HG03175 (cell line): ENCODE measurements at regions not wholly inside any gene's neighbourhood (a gene's known extent, or its start where the extent isn't known, plus 50 kb on each side); places are given as distances from the start of the nearest gene placed in this dataset.

Experiments used
- ATAC-seq: cut with Tn5 transposase; IDR thresholded peaks from one replicate; pipeline ENCODE4 v1.9.1; 2021; ENCODE audit warnings: mild to moderate bottlenecking, moderate library complexity; ENCODE audit not compliant: unreplicated experiment

DNA sequence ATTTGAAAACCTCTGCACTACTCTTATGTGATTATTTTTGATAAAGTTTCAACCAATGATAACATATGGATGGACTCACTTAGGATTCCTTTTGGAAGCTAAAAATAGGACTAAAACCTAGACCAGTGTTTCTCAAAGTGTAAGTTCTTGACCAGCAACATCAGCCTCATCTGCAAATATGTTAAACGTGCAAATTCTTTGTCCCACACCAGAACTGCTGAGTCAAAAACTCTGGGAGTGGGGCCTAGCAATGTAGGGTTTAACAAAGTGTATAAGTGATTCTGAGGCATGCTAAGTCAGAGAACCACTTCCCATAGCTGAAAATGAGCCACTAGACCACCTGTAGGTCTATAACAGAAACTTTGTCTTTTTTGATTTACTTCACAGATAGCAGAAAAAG, 1247.2 kb upstream of the PIK3C3 start:
- no peak for ATAC-seq

DNA sequence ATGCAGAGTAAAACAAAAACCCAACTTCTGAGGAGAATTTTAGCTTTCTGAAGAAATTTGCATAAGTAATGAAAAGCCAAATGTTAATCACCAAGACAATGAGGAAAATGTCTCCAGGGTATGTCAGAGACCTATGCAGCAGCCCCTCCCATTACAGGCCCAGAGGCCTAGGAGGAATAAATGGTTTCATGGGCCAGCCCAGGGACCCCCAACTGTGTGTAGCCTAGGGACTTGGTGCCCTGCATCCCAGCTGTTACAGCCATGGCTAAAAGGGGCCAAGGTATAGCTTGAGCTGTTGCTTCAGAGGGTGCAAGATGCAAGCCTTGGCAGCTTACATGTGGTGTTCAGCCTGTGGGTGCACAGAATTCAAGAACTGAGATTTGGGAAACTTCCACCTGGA, 1256.9 kb upstream of the PIK3C3 start:
- ATAC-seq, result no peak

DNA sequence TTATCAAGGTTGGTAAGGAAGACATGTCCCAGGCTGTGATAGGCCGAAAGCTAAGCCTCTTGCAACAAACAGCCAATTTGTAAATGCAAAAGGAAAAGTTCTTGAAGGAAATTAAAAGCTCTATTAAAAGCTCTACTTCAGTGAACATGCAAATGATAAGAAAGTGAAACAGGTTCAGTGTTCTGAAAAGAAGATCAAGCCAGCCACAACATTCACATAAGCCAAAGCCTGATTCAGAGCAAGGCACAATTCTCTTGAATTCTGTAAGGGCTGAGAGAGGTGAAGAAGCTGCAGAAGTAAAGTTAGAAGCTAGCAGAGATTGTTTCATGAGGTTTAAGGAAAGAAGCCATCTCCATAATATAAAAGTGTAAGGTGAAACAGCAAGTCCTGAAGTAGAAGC, 1259.5 kb upstream of the PIK3C3 start:
- ATAC-seq, result no peak

DNA sequence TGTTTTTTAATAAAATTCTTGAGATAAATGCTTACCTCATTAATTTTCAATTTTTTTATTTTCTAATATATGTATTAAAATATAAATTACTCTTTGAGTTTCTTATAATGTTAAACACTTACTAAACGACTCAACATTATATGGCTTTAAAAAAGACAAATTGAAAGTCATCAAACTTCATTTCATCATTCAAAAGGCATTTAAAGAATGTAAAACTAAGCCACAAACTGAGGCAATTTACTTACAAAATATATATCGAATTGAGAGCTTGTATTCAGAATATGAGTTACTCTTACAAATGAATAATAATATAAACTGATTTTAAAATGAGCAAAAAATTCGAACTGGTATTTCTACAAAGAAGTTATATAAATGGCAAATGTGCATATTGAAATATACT, 1262.2 kb upstream of the PIK3C3 start:
- no peak for ATAC-seq

DNA sequence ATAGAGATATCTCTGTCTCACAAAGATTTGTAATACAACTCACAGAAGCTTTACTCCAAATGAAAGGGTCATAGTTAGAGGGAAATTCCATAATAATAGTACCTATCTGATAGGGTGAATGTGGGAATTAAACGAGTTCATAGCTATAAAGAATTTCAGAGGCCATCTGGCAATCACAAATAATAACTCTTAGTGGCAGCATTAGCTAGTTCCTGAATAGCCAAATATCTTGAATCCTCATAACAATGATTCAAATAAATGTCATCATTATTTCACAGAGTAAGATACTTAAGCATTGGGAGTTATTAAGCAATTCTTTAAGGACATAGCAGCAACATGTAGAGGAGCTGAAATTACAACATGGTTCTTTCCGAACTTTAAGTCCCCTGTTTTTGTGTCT, 1265.0 kb upstream of the PIK3C3 start:
- no peak for ATAC-seq

DNA sequence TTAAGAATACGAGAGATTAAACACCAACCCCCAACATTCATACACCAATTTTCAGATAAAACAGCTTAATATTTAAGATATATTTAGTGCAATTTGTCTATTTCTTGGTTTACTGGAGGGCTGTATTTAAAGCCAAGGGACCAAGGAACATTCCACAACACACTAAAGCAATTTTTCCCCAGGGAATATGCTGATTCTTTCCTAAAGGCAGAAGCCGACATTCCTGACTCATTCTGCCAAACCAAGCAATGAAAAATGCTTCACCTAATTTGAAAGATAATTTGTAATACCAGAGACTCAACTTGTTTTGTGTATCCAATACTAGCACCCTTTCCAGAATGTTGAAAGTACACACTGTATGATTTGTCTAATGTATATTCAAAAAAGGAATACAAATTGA, 1267.6 kb upstream of the PIK3C3 start:
- ATAC-seq, result no peak

DNA sequence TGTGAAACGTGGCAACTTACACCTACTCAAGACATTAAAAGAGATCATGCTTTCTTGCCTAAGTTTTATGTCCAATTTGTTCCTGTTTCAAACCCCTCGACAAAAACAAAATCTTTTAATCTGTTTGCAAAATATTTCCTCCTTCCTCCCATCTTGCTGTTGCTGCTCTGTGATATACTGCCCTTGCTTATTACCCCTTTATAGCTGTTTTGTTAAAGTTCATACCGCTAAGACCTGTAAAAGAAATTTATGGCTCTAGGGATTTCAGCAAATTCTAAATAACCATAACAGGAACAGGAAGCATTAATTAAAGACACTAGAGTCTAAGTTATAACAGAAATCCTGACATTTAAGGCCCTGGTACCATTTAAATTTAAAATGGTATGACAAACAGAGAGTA, 1268.2 kb upstream of the PIK3C3 start:
- no peak for ATAC-seq

DNA sequence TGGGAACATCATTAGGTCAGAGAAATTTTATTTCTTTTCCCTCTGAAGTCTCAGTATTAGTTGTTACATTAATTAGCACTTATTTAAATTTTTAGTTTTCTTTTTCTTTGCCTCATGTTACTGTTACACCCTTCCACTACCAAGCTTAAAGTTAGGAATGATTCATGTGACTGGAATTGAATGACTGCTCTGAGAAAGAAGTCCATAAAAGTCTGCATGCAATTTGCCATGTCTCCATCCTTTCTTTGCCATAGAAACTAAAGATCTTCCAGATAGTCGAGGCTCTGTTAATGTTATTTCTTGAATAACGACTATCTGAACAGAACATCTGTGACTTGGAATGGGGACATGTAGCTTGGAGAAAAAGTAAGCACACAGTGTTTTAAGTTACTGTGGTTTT, 1269.8 kb upstream of the PIK3C3 start:
- no peak for ATAC-seq

DNA sequence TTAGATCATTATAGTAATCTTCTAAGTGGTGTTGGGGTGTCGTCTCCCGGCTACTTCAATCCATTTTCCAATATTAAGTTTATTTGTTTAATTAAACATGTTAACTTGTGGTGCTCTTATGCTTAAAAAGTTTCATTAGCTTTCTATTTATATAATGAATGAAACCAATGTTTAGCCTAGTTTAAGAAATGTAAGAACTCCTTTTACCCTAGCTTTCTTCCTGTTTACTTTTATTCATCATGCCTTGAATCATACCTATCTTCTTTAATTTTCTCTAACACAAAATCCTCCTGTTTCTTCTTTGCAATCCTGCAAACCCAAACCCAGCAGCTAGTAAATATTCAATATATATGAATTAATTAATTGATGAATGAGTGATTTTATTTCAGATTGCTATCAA, 1276.7 kb upstream of the PIK3C3 start:
- ATAC-seq, result no peak

DNA sequence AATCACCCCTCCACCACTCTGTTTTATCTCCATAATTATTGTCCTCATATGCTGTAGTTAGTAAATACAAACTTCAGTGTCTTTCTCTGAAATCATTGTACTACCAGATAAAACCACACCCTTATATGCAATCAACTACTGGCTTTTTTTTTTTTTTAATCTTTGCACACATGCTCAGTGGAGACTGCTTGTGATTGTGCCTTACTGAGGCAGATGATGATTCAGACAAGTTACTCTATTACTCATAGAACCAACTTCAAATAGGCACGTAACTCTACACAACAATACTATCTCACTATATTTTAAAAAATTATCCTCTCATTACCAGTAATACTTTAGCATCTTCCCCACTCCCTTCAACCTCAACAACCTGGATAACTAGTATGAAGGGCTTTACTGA, 1278.4 kb upstream of the PIK3C3 start:
- no peak for ATAC-seq

DNA sequence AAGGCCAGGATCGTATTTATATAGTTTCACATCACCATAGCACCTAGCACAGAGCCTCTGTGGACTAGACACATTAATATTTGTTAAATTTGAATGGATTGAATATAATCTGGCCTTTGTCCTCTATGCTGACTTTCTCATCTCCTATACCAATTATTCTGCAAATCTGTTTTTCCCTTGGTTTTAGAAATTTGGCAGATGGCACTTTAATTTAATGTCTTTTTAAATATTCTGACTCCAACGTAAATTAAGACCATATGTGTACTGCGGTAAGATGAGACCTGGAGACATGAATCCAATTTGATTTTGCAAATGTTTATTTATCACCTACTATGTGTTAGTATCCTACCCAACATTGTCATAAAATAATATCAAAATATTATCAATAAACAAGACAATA, 1281.9 kb upstream of the PIK3C3 start:
- no peak for ATAC-seq

DNA sequence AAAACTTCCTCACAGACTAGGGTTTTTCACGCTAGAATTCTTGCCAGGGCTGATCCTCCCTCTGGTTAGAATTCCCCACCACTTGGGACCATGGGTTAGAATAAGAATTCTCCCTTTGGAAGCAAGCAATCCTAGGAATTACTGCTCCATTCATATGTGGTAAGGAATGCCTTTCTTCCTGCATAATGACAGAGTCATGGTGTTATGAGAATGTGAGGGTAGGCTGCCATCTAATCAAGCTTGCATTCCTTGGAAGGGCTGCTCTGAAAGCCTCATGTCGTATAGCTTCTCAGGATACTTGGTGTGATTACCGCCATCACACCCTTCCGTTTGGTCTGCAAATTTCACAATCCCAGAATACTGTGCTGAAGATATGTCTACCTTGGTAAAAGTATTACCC, 1282.4 kb upstream of the PIK3C3 start:
- ATAC-seq, result no peak

DNA sequence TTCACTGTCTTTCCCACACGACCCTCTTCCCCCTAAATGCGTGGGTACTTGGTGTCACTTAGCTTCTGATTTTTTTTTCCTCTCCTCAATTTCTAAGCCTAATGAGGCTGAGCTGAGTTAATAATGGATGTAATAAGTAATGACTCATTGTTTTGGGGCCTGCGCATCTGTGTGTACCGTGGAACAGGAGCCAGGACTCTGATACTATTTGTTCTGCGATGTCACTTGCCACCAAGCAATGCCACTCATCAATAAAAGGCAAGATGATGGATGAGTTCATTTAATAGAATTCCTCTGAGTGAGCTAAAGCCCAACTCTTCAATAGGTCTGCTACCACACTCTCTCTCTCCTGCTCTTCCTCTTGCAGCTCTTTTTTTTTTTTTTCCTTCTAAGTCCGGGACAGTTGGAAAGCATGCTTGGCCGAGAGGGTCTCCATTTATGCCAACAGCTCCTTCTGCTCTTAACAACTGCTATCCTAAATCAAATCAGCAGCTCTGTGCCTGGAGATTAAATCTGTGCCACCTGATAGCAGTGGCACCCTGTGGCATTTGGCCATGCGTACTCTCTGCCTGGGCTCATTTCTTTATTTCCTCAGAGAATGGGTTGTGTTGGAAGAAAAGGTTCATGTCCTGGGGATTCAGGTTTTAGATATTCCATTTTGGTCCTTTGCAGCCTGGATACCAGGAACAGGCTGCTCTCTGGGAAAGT, 1284.2 kb upstream of the PIK3C3 start:
- no peak for ATAC-seq

DNA sequence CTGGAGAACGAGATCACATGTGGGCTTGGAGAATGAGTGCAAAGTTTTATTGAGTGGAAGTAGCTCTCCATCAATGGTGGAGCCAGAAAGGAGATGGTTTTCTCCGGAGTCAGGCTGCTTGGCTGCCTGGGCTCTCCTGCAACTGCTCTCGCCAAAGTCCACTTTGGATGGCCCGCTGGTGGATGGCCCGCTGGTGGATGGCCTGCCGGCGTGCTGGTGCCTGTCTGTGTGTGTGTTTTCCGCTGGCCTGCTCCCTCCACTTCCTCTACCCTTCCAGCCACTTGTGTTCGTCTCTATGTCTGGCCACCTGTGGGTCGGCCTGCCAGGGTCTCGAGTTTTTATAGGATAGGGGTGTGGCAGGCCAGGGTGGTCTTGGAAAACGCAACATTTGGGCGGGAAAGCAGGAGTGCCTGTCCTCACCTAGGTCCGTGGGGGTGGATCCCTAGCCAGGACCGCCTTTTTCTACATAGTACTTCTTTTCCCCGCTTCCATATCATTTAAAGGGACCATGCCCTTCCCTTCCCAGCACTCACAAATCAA, 1292.1 kb upstream of the PIK3C3 start:
- ATAC-seq, result no peak

DNA sequence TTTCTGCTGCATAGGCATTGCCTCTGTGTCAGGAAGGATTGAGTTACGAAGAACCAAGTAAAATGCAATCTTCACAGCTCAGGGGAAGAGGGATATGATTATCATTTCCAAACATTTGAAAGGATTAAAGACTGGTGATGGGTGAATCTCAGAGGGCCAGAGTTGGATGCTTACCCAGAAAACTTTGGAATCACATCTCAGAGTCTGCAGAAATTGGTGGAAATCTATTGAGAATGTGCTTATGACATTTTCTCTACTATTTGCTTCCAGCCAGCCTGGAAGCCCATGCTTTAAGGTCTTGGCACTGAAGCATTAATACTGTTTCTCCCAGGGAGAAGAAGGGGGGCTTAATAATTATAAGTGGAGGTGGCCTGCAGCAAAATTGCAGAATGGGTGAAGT, 1301.4 kb upstream of the PIK3C3 start:
- no peak for ATAC-seq

DNA sequence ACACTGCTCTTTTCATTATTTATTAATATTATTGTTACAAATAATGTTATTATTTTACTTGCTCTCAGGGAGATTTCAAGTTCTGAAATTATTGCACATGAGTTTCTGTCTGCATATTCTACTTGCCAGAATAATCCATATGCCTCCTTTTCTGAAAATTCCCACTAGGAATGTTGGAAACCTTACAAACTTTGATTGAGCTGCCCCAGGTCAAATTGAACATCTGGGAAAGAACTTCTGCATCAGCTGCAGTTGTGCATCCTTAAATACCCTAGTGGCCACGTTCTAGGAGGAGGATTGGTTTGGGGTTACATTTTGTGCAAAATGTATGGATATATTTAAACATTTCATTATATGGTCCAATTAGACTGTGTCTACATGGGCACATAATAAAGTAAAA, 1302.7 kb upstream of the PIK3C3 start:
- no peak for ATAC-seq

DNA sequence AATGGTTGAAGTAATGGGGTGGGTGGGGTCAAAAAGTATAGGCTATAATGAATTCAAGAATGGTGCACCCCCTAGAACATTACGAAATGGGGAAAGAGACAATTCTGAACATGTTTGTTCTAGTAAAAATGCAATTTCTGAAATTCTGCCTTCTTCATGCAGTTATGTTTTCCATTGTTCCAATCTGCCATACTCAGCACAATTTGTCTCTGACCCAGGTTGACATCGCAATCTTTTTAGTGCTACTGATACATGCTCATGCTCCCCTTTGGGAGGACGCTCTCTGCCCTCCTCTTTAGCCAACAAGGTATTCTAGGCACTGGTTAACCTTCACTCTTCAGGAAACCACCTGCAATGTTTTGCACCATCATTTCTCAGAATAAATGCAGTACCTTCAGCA, 1303.9 kb upstream of the PIK3C3 start:
- no peak for ATAC-seq

DNA sequence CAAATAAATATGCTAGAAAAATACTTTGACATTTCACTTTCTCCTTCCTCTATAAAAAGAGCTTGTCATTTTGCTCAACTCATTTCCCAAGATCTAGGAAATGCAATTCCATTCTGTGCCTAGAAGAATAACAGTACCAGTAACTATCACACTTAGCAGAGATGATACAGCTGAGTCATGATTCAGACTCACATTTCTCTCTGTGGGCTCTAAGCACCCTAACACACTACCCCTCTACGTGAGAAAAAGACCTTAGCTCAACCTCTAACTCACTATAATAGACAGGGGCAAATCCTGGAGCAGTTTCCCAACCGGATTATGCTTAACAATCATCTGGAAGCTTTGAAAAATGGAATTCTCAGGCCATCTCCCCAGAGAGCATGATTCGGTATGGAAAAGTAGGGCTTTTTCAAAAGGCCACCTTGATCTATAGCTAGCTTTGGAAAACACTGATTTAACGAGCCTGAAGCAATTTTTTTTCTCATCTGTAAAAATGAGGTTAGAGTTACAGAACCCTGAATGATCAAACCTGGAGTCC, 1312.3 kb upstream of the PIK3C3 start:
- no peak for ATAC-seq

DNA sequence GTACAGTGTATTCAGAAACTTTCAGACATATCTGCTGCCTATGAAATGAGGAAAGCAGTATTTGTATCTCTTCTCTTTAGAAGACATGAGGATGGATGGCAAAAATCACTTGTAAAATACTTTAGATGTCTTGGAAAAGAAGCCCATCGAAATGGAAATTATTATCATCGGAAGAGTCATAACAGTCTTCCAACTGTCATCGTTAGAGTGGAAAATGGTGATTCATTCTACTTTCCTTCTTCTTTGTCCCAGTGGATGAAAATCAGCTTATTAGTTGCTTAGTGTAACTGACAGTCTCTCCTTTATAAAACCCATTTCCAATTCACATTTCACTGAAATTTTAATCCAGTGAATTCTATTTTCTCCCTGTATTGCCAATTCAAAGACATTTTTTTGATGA, 1323.7 kb upstream of the PIK3C3 start:
- ATAC-seq, result no peak

DNA sequence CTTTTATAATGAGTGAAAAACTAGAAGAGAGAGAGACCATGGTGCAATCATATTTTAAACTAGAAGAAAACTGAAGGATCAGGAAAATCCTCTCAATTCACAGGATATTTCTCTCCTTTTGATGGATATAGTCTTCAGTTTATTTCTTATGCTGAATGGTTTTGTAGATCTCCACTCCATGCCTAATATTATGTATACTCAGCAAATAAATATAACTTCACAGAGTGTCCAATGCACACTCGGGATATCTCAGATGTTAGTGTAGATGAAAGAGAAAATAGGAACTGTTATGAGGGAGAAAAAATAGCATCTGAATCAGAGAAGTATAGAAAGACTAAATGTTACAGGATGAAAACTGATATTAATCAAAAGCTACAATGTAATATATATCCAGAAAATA, 1324.5 kb upstream of the PIK3C3 start:
- ATAC-seq, result no peak

DNA sequence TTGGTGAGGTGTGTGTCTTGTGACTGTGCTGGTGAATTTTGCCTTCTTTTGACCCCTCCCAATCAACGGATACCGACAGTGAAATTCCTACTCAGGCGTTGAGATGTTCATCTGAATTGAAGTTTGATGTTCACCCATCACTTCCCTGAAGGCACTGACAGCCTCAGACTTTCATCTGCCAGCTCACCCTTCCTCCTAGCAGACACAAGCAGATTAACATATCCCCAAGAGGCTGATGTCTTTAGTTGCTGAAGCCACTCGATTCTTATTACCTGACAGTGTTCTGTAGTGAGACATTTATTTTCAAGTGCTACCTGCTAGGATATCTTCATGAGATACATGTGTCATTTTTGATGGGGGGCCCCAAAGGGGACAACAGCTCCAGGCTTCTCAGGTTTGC, 1330.1 kb upstream of the PIK3C3 start:
- no peak for ATAC-seq

DNA sequence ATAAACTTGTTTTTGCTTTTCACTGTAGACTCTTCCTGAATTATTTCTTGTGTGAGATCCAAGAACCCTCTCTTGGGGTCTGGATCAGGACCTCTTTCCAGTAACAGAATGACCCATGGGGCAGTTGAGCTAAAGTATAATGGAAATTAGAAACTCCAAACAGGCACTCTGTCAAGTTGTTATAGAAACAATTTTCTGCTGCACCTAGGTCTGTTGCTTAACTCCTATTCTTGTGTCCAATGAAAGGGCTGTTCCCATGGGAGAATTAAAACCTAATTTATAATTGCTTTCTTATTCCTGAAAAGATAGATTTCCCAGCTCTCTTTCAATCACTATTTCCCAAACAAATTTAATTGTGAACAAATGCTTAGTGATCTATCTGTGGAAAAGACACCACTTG, 1341.3 kb upstream of the PIK3C3 start:
- ATAC-seq, result no peak

DNA sequence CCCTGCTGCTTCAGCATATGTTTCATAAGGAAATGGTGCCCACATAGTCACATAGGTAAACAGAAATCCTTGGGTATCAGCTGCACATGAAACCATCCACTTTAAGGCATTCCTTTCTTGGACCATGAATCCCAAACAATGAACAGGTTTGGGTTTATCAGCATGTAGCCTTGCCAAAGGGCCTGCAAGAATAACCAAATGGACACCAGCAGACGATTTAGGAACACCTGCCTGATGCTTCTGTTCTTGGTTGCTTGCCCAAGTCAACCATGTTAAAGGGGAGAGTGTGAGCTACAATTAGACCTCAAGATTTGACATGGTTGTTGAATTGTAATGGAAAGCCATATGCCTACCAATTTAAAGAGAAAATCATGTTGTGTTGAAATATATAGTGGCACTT, 1342.7 kb upstream of the PIK3C3 start:
- no peak for ATAC-seq
